ENCODE measurements at regions not wholly inside any gene's neighbourhood (a gene's known extent, or its start where the extent isn't known, plus 50 kb on each side); places are given as distances from the start of the nearest gene placed in this dataset.
A peak's percentile ranks its signal among the peaks of the same experiment; 100 is the strongest.

DNA sequence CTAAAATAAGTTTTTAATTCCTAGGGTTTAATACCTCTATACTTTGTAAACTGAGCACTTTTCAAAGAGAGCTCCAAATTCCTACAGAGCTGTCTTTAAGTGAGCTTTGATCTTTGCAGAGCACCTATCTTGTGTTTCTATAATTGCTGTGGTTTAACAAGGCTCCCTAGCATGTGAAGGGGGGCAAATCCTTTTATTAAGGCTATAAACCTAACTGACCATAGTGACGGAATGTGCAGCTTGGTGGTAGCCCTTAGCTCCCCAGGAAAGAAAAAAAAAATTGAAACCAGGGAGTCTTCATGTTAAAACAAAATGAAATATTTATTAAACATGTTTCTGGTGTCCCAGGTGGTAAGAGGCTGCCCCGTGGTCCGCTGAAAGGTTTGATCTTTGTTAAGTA lies 78.6 kb upstream of the ETAA1 start:
- no peak overlapping the region for H3K4me3 ChIP-seq (ENCODE audit: low read length)
- TF ChIP-seq, protein P1, sequence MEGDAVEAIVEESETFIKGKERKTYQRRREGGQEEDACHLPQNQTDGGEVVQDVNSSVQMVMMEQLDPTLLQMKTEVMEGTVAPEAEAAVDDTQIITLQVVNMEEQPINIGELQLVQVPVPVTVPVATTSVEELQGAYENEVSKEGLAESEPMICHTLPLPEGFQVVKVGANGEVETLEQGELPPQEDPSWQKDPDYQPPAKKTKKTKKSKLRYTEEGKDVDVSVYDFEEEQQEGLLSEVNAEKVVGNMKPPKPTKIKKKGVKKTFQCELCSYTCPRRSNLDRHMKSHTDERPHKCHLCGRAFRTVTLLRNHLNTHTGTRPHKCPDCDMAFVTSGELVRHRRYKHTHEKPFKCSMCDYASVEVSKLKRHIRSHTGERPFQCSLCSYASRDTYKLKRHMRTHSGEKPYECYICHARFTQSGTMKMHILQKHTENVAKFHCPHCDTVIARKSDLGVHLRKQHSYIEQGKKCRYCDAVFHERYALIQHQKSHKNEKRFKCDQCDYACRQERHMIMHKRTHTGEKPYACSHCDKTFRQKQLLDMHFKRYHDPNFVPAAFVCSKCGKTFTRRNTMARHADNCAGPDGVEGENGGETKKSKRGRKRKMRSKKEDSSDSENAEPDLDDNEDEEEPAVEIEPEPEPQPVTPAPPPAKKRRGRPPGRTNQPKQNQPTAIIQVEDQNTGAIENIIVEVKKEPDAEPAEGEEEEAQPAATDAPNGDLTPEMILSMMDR (conservative IDR thresholded peaks at IDR 0.05; ENCODE audit: low read length): no peak
- no peak for DNase-seq (ENCODE audit: low read depth)

DNA sequence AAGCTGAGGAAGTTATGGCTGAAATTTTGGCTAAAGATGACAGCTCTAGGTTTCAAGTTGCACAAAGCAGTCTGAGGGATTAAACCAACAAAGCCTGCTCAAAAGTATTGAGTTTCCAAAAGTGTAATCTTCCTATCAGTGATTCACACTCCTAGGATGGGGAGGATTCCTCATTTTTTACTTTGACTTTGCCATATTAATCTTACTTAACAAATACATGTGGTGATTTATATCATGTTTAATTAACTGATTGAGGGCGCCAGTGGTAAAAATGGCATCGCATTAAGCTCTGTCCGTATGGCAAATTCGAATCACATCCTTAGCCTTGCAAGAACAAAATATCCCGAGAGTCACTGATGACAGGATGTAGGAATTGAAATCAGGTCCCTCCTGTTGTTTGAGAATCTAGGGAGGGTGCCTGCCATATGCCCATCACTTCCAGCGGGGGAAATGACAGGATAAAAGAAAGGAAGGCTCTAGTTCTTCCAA lies 78.1 kb upstream of the ETAA1 start:
- TF ChIP-seq, protein P1 (conservative IDR thresholded peaks at IDR 0.05; ENCODE audit: low read length): no peak
- no peak overlapping the region for H3K4me3 ChIP-seq (ENCODE audit: low read length)
- DNase-seq (ENCODE audit: low read depth): no peak

DNA sequence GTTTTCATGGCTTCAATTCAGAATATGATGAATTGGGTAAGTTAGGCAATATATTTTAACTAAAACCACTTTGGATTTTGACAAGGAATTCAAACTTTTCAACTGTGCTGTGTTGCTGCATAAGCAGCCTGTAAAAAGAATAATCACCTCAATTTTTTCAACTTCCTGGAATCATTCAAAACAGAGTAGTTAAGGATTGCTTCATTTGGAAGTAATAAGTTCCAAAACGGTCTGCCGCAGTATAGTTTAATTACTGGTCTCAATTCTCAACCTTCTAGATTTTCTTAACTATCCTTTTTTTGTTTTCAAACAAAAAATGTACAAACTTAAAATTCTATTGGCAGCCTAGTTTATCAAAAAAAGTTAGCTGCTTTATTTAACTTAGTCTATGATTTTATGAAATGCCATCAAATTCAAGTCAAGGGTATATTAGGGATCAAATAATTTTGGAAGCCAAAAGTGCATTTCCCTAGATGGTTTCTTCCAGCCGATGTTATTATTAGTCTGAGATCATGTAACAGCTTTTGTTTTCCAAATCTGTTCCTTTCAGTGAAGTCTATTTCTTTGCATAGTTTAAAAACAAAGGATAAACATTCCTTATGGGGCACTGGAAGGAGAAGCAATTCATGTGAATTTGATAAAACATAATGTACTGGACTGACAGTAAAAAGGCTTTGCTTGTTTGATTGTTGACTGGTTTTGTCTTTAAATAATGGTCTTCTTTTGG lies 76.1 kb upstream of the ETAA1 start:
- peak; percentile 16 for DNase-seq (ENCODE audit: low read depth)
- TF ChIP-seq, protein P1 (conservative IDR thresholded peaks at IDR 0.05; ENCODE audit: low read length): no peak

DNA sequence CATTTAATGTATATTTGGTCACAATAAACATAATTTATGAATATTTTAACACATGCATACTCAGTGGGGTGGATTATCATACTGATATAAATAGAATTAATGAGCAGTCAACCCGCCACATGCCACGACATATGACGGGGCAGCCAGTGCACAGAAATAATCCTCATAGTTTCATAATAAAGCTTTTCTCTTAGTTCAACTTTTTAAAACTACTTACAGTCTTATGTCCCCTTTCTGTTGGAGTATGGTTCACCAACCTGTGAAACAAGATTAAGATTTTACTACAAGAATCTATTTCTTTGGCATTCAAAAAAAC lies 75.6 kb upstream of the ETAA1 start:
- no peak overlapping the region for H3K4me3 ChIP-seq (ENCODE audit: low read length)
- DNase-seq (ENCODE audit: low read depth): no peak

More for the DNA sequence above, 76.1 kb upstream of the ETAA1 start:
- H3K4me3 ChIP-seq (ENCODE audit: low read length): no peak overlapping the region

DNA sequence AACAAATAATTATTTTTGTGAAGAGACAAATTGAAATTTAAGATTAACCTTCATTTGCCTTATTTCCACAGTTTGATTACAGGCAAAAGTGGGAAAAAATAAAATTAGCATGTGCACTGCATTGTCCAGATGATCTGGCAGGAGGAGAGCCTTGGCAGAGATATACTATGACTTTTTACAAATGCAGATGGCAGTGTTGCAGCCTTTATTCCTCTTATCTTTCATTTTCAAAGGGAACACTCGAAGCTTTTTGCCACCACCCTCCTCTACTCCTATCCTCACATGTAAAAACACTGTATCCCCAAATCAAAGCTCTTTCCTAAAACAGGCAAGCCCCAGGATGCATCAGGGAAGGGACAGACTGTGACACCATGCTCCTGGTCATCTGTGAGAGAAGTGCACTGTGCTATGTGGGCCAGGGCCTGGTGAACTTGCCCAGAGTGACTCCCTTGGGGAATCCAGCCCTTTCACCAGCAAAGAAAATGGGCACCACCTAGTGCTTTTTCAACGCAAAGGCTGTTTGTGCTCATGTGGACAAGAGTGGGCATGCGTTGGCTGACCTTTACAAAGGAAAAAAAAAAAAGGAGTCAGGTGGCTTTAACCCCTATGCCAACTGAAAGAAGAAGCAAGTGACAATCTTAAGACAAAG lies 74.7 kb upstream of the ETAA1 start:
- TF ChIP-seq, protein P1 (conservative IDR thresholded peaks at IDR 0.05; ENCODE audit: low read length): peak; percentile 71
- H3K4me3 ChIP-seq (ENCODE audit: low read length): no peak overlapping the region
- DNase-seq (ENCODE audit: low read depth): peak; percentile 71

More for the DNA sequence above, 75.6 kb upstream of the ETAA1 start:
- TF ChIP-seq, protein P1 (conservative IDR thresholded peaks at IDR 0.05; ENCODE audit: low read length): no peak

DNA sequence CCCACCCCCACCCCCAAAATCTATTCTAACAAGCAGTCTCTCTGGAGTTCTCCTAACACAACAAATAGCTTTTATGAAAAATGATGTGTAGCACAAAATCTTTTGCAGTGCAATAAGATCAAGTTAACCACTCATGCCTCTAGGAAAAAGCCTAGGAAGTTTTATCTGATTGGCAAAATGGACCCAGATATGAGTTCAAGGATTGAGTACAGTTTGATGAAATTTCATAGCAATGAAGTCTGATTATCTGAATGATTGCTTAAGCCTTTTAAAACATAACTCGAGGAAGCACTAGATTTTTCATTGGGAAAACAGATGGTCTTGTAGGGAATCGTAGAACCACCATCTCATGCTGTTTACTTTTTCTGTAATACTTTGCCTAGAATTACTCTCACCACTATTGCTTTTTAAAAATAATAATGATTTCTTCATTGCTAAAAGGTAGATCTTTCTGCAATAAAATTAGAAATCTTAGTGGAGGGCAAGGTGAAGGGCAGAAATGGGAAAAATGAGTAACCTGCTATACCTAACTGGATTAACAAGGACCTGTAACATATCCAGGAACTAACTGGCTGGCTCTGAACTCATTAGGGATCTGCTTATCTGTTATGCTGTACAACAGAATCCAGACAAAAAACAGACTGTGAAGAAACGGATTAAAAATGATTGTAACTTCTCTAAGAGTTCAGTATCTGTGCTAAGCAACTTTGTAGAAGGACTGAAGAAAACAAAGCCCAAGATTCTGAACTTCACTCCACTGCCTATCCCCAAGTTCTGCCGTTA lies 73.7 kb upstream of the ETAA1 start:
- no peak for DNase-seq (ENCODE audit: low read depth)
- H3K4me3 ChIP-seq (ENCODE audit: low read length): no peak overlapping the region
- TF ChIP-seq, protein P1 (conservative IDR thresholded peaks at IDR 0.05; ENCODE audit: low read length): no peak

Measured in AG10803 (cell line).